ENCODE measurements at regions not wholly inside any gene's neighbourhood (a gene's known extent, or its start where the extent isn't known, plus 50 kb on each side); places are given as distances from the start of the nearest gene placed in this dataset.
"Not testable (repeated sequence)": the region's sequence is repeated elsewhere in the genome, so short reads cannot be mapped to it uniquely, and the experiment has no call there.

DNA sequence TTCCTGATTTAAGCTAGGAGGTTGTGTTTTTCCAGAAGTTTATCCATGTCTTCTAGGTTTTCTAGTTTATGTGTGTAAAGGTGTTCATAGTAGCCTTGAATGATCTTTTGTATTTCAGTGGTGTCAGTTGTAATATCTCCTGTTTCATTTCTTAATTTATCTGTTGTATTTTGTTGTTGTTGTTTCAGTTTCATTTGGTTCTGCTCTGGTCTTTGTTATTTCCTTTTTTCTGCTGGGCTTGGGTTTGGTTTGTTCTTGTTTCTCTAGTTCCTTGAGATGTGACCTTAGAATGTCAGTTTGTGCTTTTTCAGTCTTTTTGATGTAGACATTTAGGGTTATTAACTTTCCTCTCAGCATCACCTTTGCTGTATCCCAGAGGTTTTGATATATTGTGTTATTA is 62.8 kb downstream of the SCP2D1 start:
- H3K9me3 ChIP-seq, result peaks cover 0 to 51% (median 13%) of the 10 kb centered on the region in 8 donors
- DNase-seq; H3K27me3 ChIP-seq (replicated peaks in 1 of 7); intact Hi-C loops (cut with DNase I; ENCODE audit: low total_unique reads); H3K4me1 ChIP-seq; H3K4me3 ChIP-seq; H3K27ac ChIP-seq; H3K36me3 ChIP-seq: not testable (repeated sequence)

DNA sequence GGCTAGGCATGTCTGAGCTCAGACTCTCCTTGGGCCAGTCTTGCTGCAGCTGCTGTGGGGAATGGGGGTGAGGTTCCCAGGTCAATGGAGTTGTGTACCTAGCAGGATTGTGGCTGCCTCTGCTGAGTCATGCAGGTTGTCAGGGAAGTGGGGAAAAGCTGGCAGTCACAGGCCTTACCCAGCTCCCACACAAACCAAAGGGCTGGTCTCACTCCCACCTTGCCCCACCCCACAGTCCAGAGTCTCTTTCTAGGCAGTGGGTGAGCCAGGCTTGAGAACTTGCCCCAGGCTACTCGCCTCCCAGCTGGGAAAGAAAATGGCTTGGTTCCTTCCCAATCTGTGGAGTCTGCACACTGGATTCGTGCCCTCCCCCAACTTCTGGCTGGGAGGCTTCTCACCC is 65.7 kb downstream of the SCP2D1 start:
- H3K27me3 ChIP-seq (replicated peaks in 1 of 7), result peaks cover 0 to 5% (median 0%) of the 10 kb centered on the region in 7 donors
- intact Hi-C loops (cut with DNase I; ENCODE audit: low total_unique reads), result no loop called here
- no peak overlapping the region for H3K4me3 ChIP-seq
- no peaks in the 10 kb centered on the region for H3K4me1 ChIP-seq
- H3K9me3 ChIP-seq, result peaks cover 0 to 23% (median under 1%) of the 10 kb centered on the region in 8 donors
- 67 to 83% (median 78%) methylated on average over 1 to 2 of the region's 2 CpGs for WGBS, 5 donors
- DNase-seq, result no peak
- TF ChIP-seq POLR2AphosphoS5 (IDR thresholded peaks at IDR 0.05) (no peak), POLR2A (IDR thresholded peaks at IDR 0.05) (no peak)
- no peaks in the 10 kb centered on the region for H3K36me3 ChIP-seq
- H3K27ac ChIP-seq, result no peak overlapping the region

DNA sequence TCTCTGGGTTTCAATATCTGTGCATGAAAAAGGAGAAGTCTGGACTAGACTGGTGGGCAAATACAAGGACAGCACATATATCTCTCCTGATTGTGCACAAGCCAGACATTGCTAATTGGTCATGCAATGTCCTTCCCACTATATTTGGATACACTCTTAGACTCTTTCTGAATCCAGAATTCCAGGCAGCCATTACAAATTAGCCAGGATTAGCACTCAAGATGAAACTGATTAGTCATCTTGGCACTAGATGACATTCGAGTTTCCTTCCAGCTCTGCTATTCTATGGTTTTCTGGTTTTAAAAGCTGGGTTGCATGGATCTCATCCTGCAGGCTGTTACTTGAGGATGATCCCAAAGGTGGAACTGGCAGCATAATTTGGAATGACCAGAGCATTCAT is 73.2 kb downstream of the SCP2D1 start:
- 44 to 71% (median 51%) methylated on average over 1 of the region's 1 CpG for WGBS, 5 donors
- H3K9me3 ChIP-seq, result no peaks in the 10 kb centered on the region
- no peaks in the 10 kb centered on the region for H3K36me3 ChIP-seq
- TF ChIP-seq POLR2AphosphoS5 (IDR thresholded peaks at IDR 0.05) (no peak), POLR2A (IDR thresholded peaks at IDR 0.05) (no peak)
- TF ChIP-seq, protein P1, sequence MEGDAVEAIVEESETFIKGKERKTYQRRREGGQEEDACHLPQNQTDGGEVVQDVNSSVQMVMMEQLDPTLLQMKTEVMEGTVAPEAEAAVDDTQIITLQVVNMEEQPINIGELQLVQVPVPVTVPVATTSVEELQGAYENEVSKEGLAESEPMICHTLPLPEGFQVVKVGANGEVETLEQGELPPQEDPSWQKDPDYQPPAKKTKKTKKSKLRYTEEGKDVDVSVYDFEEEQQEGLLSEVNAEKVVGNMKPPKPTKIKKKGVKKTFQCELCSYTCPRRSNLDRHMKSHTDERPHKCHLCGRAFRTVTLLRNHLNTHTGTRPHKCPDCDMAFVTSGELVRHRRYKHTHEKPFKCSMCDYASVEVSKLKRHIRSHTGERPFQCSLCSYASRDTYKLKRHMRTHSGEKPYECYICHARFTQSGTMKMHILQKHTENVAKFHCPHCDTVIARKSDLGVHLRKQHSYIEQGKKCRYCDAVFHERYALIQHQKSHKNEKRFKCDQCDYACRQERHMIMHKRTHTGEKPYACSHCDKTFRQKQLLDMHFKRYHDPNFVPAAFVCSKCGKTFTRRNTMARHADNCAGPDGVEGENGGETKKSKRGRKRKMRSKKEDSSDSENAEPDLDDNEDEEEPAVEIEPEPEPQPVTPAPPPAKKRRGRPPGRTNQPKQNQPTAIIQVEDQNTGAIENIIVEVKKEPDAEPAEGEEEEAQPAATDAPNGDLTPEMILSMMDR (IDR thresholded peaks at IDR 0.05 in 8 of 11, conservative IDR thresholded peaks at IDR 0.05 in 3 of 11), result no peak
- no peaks in the 10 kb centered on the region for H3K27me3 ChIP-seq (replicated peaks in 1 of 7)
- H3K4me3 ChIP-seq, result no peak overlapping the region
- H3K4me1 ChIP-seq, result no peaks in the 10 kb centered on the region
- DNase-seq, result no peak
- no peak overlapping the region for H3K27ac ChIP-seq
- intact Hi-C loops (cut with DNase I; ENCODE audit: low total_unique reads), result no loop called here

DNA sequence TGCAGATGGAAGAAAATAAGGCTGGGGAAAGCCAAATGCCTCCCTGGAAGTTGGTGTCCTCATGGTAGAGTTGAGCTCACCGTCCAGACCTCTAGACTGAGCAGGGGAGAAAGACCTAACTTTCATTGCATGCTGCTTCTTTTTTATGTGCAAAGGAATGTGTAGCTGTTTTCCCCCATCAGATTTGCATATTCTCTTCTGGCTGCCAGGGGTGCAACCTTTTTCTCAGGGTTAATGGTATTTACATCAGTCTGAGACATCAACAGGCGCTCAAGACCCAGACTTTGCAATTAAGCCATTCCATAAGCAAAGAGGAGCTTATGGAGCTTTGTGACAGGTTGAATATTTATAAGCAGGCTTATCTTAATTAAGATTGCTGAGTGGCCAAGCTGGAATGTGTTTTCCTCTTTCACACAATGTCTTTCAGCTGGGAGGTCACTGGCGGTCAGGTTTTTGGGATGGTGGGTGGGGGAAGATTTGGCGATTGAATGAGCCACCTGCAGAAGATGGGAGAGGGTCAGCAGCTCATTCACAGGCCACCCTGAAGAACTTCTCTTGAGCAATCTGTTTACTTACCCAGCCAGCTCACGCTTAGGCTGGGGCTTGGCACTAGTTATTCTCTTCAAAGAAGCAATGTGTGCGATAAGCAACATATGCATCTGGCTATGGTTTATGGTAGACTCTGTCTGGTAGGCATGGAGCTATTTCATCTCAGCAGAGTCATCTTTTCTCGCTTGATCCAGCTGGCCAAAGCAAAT is 88.6 kb downstream of the SCP2D1 start:
- DNase-seq, result no peak
- H3K9me3 ChIP-seq, result no peaks in the 10 kb centered on the region
- H3K27me3 ChIP-seq (replicated peaks in 1 of 7), result peaks cover 0 to 18% (median 0%) of the 10 kb centered on the region in 7 donors
- H3K4me3 ChIP-seq, result no peak overlapping the region
- H3K4me1 ChIP-seq, result no peaks in the 10 kb centered on the region
- TF ChIP-seq POLR2A (IDR thresholded peaks at IDR 0.05), result no peak
- TF ChIP-seq, protein P1 (IDR thresholded peaks at IDR 0.05 in 8 of 11, conservative IDR thresholded peaks at IDR 0.05 in 3 of 11), result no peak
- no peak for TF ChIP-seq POLR2AphosphoS5 (IDR thresholded peaks at IDR 0.05)
- 66 to 85% (median 79%) methylated on average over 7 of the region's 7 CpGs for whole genome bisulfite sequencing, 5 donors
- H3K27ac ChIP-seq, result no peak overlapping the region
- intact Hi-C loops (cut with DNase I; ENCODE audit: low total_unique reads), result no loop called here
- no peaks in the 10 kb centered on the region for H3K36me3 ChIP-seq

DNA sequence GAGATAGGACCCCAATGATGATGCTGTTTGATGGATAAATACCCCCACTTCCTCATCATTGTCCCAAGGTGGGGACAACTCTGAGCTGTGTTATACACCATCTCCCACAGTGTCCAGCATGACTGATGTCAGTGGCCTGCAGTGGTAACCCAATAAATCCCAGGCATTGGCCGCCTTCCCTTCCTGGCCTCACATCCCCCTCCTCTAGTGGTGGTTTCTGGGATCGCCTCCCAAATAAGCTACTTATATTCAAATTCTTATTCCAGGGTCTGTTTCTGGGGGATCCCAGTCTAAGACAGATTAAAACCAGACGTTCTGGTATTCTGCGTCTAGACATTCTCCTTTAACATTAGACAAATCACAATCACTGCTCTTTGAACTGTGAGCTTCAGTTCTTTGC is 90.6 kb downstream of the SCP2D1 start:
- H3K27ac ChIP-seq, result no peak overlapping the region
- H3K27me3 ChIP-seq (replicated peaks in 1 of 7), result peaks cover 0 to 18% (median 0%) of the 10 kb centered on the region in 7 donors
- no peaks in the 10 kb centered on the region for H3K9me3 ChIP-seq
- H3K4me1 ChIP-seq, result no peaks in the 10 kb centered on the region
- no peaks in the 10 kb centered on the region for H3K36me3 ChIP-seq
- H3K4me3 ChIP-seq, result no peak overlapping the region
- DNase-seq, result no peak
- 45 to 73% (median 46%) methylated on average over 4 of the region's 4 CpGs for WGBS, 5 donors
- no peak for TF ChIP-seq POLR2A (IDR thresholded peaks at IDR 0.05)
- TF ChIP-seq POLR2AphosphoS5 (IDR thresholded peaks at IDR 0.05), result no peak
- TF ChIP-seq, protein P1 (IDR thresholded peaks at IDR 0.05 in 8 of 11, conservative IDR thresholded peaks at IDR 0.05 in 3 of 11), result no peak
- intact Hi-C loops (cut with DNase I; ENCODE audit: low total_unique reads), result no loop called here
